OCI-LY7 (cell line): ENCODE measurements at regions not wholly inside any gene's neighbourhood (a gene's known extent, or its start where the extent isn't known, plus 50 kb on each side); places are given as distances from the start of the nearest gene placed in this dataset.
"Not testable (repeated sequence)": the region's sequence is repeated elsewhere in the genome, so short reads cannot be mapped to it uniquely, and the experiment has no call there.

Experiments used
- BruUV-seq: library from RNA; stranded (reverse); fragments of 400-500 nt; replicated peaks from 2 replicates; lab custom pipeline; 2021; lab: Mats Ljungman, UMichigan
- CTCF ChIA-PET: fragments of 300-600 bp; sonication (Branson Sonifier 250); formaldehyde crosslinking; loops from one replicate; lab custom pipeline; 2022; ENCODE audit warnings: antibody characterized with exemption; ENCODE audit not compliant: unreplicated experiment; lab: Charles Lee
- POLR2A ChIA-PET: fragments of 300-600 bp; sonication (Branson Sonifier 250); formaldehyde crosslinking; loops from one replicate; lab custom pipeline; 2022; ENCODE audit warnings: antibody characterized with exemption; lab: Charles Lee
- DNase-seq: peaks from one replicate; pipeline ENCODE4 v3.0.0-alpha.2; 2015; ENCODE audit warnings: low spot score
- H2AFZ ChIP-seq: fragments of 200-600 bp; sonication (generic), shearing (Covaris generic); 2 replicates; pipeline ENCODE4 v1.6.1; 2014; ENCODE audit warnings: mild to moderate bottlenecking, antibody characterized with exemption, low read length, moderate library complexity
- H3K27ac ChIP-seq: fragments of 200-600 bp; sonication (generic); 2 replicates; pipeline ENCODE4 v1.5.1; 2014; ENCODE audit warnings: mixed run types, low read depth, mild to moderate bottlenecking, moderate library complexity, low read length, inconsistent platforms; ENCODE audit not compliant: poor library complexity, severe bottlenecking
- H3K36me3 ChIP-seq: fragments of 200-600 bp; sonication (generic); 2 replicates; pipeline ENCODE4 v1.6.1; 2014; ENCODE audit warnings: mild to moderate bottlenecking, antibody characterized with exemption, low read length, moderate library complexity, mixed read lengths; ENCODE audit not compliant: insufficient read depth
- H3K4me1 ChIP-seq: fragments of 200-600 bp; sonication (generic); 2 replicates; pipeline ENCODE4 v1.5.1; 2014; ENCODE audit warnings: mild to moderate bottlenecking, low read length; ENCODE audit not compliant: insufficient read depth, poor library complexity, severe bottlenecking
- H3K4me2 ChIP-seq: fragments of 200-600 bp; sonication (generic); 2 replicates; pipeline ENCODE4 v1.6.1; 2014; ENCODE audit warnings: mild to moderate bottlenecking, low read length
- H3K4me3 ChIP-seq: fragments of 200-600 bp; sonication (generic); 2 replicates; pipeline ENCODE4 v1.5.1; 2014; ENCODE audit warnings: mild to moderate bottlenecking, low read depth, low read length; ENCODE audit not compliant: poor library complexity, severe bottlenecking
- H3K79me2 ChIP-seq: fragments of 200-600 bp; sonication (generic); 2 replicates; pipeline ENCODE4 v1.6.1; 2016; ENCODE audit warnings: low read depth, mild to moderate bottlenecking, low read length, moderate library complexity, mixed read lengths; ENCODE audit not compliant: insufficient read depth
- H3K9me2 ChIP-seq: fragments of 200-600 bp; sonication (generic); 2 replicates; pipeline ENCODE4 v1.6.1; 2016; ENCODE audit warnings: mild to moderate bottlenecking, low read length, mixed read lengths; ENCODE audit not compliant: insufficient read depth
- H3K9me3 ChIP-seq: fragments of 200-600 bp; sonication (generic); 2 replicates; pipeline ENCODE4 v1.6.1; 2014; ENCODE audit warnings: mild to moderate bottlenecking, mixed run types, low read length, mixed read lengths
- H4K20me1 ChIP-seq: fragments of 200-600 bp; sonication (generic); 2 replicates; pipeline ENCODE4 v1.6.1; 2014; ENCODE audit warnings: mild to moderate bottlenecking, antibody characterized with exemption, low read length, moderate library complexity, mixed read lengths; ENCODE audit not compliant: insufficient read depth
- CTCF ChIP-seq: fragments of 200-600 bp; sonication (generic); conservative IDR thresholded peaks from 2 replicates; pipeline ENCODE4 v1.5.1; 2014; ENCODE audit warnings: mild to moderate bottlenecking, antibody characterized with exemption, low read length, moderate library complexity, mixed read lengths
- EZH2phosphoT487 ChIP-seq: fragments of 200-600 bp; sonication (generic); IDR thresholded peaks from 2 replicates; pipeline ENCODE4 v1.6.1; 2018; ENCODE audit warnings: low read depth, borderline replicate concordance, mild to moderate bottlenecking, mixed run types, antibody characterized with exemption, low read length, moderate library complexity, mixed read lengths
- intact Hi-C: fragments of 100-400 bp; cut with micrococcal nuclease; formaldehyde crosslinking; loops from one replicate; pipeline ENCODE4 v1.10.0; 2022; ENCODE audit not compliant: unreplicated experiment

- POLR2A ChIA-PET: no interaction called here
- Histone ChIP-seq H3K4me1 (no peaks in the 10 kb centered on the region), H2AFZ (no peak overlapping the region), H3K79me2 (no peaks in the 10 kb centered on the region), H4K20me1 (no peaks in the 10 kb centered on the region), H3K4me3 (no peak overlapping the region), H3K27ac (no peak overlapping the region), H3K9me3 (no peaks in the 10 kb centered on the region), H3K4me2 (no peak overlapping the region), H3K36me3 (no peaks in the 10 kb centered on the region), H3K9me2 (no peaks in the 10 kb centered on the region)
- TF ChIP-seq CTCF (no peak), EZH2phosphoT487 (no peak)
- CTCF ChIA-PET: no interaction called here
- intact Hi-C loops: no loop called here
- DNase-seq: no peak
- BruUV-seq: no TSS peak
Measured at GRCh38 chr10:52577047-52577446, 195.5 kb downstream of the MBL2 start.

GRCh38 chr10:52578871-52579405 lies 193.6 kb downstream of the MBL2 start:
- Histone ChIP-seq H3K9me3 (no peaks in the 10 kb centered on the region), H4K20me1 (no peaks in the 10 kb centered on the region), H2AFZ (no peak overlapping the region), H3K79me2 (no peaks in the 10 kb centered on the region), H3K36me3 (no peaks in the 10 kb centered on the region), H3K4me3 (no peak overlapping the region), H3K4me2 (no peak overlapping the region), H3K9me2 (no peaks in the 10 kb centered on the region), H3K27ac (no peak overlapping the region), H3K4me1 (no peaks in the 10 kb centered on the region)
- ChIA-PET POLR2A (interaction anchor here (0.6 kb wide), 1 partner anchor 11 kb away, joined by 3 read pairs; no protein-coding TSS in a partner anchor), CTCF (no interaction called here)
- DNase-seq: no peak
- BruUV-seq: no TSS peak
- intact Hi-C loops: no loop called here
- no peak for TF ChIP-seq EZH2phosphoT487
- no peak for TF ChIP-seq CTCF

- H3K4me2 ChIP-seq, H3K36me3 ChIP-seq, H4K20me1 ChIP-seq, intact Hi-C loops, H3K27ac ChIP-seq, BruUV-seq, H3K79me2 ChIP-seq, DNase-seq, H3K4me3 ChIP-seq, H3K9me2 ChIP-seq, H3K9me3 ChIP-seq, H3K4me1 ChIP-seq, H2AFZ ChIP-seq, CTCF ChIA-PET: not testable (repeated sequence)
- POLR2A ChIA-PET: interaction anchor here (0.6 kb wide), 1 partner anchor 1049 kb away, joined by 3 read pairs; no protein-coding TSS in a partner anchor
Measured at GRCh38 chr10:52581636-52582035, 190.9 kb downstream of the MBL2 start.
